GM18909 (cell line): ENCODE measurements at regions not wholly inside any gene's neighbourhood (a gene's known extent, or its start where the extent isn't known, plus 50 kb on each side); places are given as distances from the start of the nearest gene placed in this dataset.
"Not testable (repeated sequence)": the region's sequence is repeated elsewhere in the genome, so short reads cannot be mapped to it uniquely, and the experiment has no call there.

Experiments used
- ATAC-seq: cut with Tn5 transposase; IDR thresholded peaks from one replicate; pipeline ENCODE4 v1.9.1; 2021; ENCODE audit warnings: mild to moderate bottlenecking; ENCODE audit not compliant: unreplicated experiment, poor library complexity

- ATAC-seq: no peak
Measured at GRCh38 chr18:51446571-51447210, 249.2 kb upstream of the MEX3C start.

DNA sequence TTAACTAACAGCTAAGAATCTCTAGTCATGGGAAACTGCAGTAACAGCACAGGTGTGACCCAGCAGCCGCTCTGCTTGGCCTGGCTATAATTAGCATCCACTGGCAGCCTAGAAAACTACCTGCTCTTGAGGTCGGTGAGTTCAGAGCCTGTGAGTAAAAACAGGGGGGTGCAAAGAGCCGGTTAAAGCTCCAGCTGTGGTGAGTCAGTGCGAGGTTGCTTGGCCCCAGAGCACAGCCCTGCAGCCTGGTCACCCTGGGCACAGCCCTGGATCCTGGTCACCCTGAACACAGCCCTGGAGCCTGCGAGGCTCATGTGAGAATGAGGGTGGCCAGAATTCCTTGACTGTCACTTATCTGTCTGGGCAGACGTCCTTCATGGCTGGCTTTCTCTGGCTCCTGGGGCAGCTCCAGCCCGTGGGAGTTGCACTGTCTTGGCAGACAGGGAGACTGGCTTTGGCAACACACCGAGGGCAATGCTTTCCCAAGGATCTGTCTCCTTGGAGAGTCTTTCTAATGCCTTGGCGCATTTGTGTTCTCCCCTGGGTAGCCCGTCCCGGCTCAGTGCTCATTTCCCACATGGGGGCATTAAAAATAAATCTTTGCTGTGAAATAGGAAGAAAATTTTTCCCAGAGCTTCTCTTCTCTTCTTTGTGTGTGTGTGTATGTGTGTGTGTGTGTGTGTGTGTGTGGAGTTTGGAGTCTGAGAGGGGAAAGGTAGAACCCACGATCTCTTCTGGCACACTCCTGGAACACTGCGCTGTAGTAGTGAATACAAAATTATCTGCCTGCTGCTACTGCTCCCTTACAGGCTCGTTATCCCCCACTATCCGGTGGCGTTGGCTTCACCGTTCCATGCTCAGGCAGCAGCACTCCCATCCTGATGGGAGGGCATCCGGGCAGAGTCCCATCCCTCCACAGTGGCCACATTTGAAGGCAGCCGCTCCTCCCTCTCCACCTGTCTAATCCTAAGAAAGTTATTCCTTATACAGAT is 250.2 kb upstream of the MEX3C start:
- no peak for ATAC-seq

- no peak for ATAC-seq
Measured at GRCh38 chr18:51448949-51449348, 251.5 kb upstream of the MEX3C start.

DNA sequence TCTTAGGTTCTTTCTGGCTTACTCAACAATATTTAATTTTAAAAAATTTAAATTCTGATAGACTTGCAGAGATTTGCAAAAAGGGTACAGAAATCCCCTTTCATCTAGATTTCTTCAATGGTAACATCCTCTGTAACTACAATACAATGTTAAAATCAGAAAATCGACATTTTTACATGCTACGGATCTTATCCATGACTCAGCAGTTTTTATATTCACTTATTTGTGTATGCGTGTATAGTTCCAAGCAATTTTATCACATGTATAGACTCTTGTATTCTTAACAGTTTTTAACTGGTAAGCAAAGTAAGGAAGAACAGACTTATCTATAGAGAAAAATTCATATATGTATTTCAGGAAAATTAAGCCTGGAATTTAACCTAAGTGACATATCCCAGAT is 256.1 kb upstream of the MEX3C start:
- no peak for ATAC-seq

- ATAC-seq: no peak
Measured at GRCh38 chr18:51458861-51459260, 261.4 kb upstream of the MEX3C start.

DNA sequence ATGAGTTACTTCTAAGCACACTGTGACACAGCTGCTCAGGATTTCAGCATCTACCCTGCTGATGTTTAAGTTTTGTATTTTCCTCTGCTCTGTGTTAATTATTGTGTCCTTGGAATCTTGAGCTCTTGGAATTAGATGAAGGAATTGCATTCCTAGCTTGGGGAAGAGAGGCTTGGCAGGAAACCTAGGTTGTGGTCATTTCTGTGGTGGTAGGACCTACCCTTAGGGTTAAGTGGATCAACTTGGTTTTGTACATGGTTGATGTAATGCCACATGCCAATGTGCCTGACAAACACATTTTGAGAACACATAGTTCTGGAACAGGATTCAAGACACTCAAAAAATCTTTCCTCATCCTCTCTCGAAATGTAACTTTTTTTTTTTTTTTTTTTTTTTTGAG is 264.5 kb upstream of the MEX3C start:
- no peak for ATAC-seq

DNA sequence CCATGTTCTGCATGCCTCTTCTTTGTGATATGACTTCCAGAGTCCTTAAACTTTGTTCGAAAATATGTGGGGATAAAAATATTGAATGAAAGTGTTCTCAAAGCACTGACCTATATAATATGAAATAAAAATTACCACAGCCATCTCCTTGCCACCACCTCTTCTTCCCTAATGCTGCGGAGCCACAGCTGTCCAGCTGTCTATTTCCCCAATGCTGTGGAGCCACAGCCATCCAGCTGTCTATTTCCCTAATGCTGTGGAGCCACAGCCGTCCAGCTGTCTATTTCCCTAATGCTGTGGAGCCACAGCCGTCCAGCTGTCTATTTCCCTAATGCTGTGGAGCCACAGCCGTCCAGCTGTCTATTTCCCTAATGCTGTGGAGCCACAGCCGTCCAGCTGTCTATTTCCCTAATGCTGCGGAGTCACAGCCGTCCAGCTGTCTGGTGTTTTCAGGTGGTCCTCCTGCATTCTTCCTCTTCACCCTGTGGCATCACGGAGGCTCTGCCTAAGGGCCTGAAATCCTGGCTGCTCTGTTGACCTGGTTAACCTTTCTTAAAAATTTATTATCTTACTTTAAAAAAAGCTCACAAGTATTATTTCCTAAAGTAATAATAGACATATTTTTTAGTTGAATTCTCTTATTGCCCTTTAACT is 266.1 kb upstream of the MEX3C start:
- ATAC-seq: no peak

DNA sequence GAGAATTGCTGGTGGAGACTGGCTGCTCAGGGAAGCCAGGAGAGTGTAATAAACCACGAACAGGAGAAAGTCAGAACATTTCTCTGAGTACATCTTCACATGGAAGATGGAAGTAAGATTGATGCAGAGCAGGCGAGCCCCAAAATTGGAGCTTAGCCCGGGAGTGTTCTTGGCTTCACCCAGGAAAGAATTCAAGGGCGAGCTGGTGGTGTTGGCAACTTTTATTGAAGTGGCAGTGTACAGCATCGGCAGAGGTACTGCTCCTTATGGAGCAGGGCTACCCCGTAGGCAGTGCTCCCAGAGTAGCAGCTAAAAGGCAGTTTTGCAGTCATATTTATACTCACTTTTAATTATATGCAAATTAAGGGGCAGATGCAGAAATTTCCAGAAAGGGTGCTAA is 281.4 kb upstream of the MEX3C start:
- no peak for ATAC-seq

- no peak for ATAC-seq
Measured at GRCh38 chr18:51479736-51480135, 282.3 kb upstream of the MEX3C start.

DNA sequence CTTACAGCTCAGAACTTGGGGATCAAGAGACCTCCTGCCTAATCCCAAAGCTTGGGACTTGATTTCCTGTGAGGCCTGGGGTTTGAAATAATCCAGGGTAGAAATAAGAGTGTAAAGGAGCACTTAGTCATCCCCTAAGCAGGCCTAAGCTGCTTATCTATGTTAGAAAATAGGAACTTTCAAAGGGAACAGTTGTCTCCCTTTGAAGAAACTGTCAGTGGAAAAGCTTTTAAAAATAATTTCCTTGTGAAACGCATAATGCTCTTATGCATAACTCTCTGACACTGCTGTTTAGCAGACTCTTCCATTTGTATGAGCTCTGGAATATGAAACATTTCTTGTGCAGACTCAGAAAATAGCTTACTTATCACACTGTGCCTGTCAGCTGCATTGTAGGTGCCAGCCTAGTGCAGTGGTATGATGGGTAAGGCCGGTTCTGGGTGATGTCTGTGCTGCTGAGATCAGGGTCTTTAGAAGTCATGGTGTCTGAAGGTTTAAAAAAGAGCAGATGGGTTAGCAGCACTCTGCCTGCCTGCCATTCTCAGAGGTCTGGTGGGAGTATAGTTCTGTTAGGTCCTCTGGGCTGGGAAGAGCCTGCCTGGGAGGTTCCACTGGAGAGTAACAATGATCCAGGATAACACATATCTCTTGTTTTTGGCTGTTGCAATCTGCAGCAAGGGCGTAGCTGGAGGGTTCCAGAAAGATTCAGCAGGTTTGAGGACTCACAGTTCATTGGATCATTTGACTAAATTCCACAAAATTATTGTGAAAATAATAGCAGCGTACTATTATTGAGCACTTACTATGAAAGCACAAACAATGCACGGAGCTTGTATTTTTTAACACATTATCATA is 283.2 kb upstream of the MEX3C start:
- no peak for ATAC-seq

GRCh38 chr18:51486735-51487366 is 289.4 kb upstream of the MEX3C start:
- ATAC-seq: no peak

GRCh38 chr18:51490417-51490816 is 292.9 kb upstream of the MEX3C start:
- no peak for ATAC-seq

GRCh38 chr18:51490860-51491259 is 293.4 kb upstream of the MEX3C start:
- no peak for ATAC-seq

DNA sequence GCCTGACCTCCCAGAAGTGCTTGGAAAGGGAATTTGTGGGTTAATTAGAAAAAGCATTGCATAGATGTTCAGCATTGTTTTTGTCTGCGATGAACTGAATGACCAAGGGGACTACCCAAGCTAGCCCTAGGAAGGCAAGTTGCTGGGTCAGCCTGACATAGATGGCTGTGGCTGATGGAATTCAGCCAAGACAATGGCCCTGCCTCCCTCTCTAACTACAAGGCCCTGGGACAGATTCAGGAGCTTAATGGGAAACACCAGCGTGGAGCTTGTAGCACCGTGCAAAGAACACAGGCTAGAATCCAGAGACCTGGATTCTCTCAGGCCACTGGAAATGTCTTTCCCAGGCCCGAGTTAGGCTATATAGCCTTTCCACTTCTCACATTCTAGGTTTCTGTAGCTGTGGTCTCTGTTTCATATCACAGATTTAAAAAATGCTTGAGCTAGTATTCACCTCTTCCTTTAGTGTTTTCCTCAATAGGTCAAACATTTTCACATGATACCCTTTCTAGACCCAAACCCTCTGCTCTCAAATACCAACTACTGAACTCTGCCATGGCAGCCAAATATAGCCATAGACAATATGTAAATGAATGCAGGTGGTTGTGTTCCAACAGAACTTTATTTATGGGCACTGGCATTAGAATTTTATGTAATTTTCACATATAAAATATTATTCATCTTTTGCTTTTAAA is 294.3 kb upstream of the MEX3C start:
- ATAC-seq: no peak

DNA sequence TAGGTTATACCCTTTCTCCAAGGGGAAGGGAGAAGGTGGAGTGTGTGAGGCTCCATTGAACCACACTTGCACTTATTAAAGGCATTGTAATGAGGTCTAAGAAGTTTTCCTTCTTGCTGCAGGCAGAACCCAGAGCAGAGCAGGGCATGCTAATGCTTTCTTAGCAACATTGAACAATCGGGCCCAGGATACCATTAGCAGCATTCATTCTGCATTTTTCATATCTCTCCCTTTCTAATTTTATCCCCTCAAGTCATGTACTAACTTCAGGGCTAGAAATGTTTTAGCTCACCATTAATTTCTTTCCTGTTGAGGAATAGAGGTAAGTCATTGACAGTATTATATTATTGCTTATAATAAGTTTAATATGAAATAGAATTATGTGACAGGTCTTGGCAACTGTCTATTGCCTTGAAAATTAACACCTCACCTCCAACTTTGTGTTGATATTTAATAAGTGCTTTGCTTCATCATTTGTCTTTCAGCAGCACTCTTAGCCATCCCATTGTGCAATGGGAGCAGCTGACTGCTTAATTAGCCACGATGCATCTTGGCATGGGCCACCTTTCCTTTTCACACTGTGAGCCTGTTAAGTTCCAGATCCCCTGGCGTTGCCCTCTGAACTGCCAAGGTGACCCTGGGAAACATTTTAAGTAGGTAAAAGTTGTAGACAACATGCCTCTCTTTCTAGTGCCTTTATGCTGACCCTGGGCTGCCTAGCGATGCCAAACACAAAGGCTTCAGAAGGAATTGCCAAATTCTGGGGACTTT is 300.8 kb upstream of the MEX3C start:
- ATAC-seq: no peak

- ATAC-seq: no peak
Measured at GRCh38 chr18:51503351-51503750, 305.9 kb upstream of the MEX3C start.

DNA sequence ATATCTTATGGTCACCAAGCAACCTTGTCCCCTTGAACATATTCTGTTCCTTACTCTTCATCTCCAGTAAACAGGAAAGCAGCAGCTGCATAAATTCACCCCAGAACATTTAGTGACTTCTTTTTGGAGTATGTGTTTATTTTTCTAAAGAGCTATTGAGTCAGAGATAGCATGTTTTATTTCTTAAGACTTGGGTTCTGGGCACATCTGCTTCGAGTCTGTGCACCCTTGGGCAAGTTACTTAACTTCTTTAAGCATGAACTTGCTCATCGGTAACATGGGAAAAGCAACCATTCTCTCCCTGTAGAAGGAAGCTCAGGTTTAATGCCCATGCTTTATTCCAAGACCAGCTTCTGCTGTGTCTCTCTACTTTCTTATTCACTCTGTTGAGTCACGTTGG is 309.3 kb upstream of the MEX3C start:
- ATAC-seq: no peak

DNA sequence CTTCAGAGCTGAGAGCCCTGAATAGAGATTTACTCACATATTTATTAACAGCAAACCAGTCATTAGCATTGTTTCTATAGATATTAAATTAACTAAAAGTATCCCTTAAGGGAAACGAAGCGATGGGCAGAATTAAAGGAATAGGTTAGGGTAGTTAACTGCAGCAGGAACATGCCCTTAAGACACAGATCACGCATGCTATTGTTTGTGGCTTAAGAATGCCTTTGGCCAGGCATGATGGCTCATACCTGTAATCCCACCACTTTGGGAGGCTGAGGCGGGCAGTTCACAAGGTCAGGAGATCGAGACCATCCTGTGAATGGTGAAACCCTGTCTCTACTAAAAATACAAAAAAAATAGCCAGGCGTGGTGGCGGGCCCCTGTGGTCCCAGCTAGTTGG is 310.9 kb upstream of the MEX3C start:
- ATAC-seq: not testable (repeated sequence)
